COR-L47 (cell line): ENCODE measurements at regions not wholly inside any gene's neighbourhood (a gene's known extent, or its start where the extent isn't known, plus 50 kb on each side); places are given as distances from the start of the nearest gene placed in this dataset.
"Not testable (repeated sequence)": the region's sequence is repeated elsewhere in the genome, so short reads cannot be mapped to it uniquely, and the experiment has no call there.

Source experiments
- DNase-seq: peaks from one replicate; lab custom pipeline; 2025; lab: John Stamatoyannopoulos, UW

DNA sequence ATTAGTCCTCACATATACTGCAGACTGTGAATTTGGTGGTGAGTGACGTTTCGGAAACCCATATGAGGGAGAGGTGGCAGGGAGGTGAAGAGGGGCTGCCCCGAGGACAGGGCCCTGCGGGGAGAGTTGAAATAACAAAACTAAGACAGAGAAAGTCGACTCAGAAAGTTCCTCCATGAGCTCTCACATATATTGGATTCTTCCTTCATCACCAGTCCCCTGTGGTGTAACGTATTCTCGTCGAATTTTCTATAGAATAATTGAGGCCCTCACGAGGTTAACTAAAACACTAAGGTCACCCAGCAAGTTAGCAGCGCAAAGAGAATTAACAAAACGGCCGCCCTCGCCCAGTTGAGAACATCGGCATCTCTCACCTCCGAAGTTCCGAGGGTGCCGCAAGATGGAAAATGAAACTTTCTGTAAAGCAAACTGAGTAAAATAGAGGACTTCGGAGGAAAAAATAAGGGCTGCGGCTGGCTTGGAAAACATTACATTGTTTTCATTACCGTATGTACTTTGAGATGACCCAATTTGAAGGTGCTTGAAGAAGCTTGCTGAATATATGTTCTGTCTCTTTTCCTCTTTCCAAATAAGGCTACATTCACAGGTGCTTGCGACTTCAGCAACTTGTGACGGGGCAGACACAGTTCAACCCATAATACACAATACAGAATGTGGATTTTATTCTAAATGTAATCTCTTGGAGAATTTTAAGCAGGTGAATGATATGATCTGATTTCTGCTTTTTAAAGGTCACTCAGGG, 490.9 kb upstream of the JARID2 start:
- DNase-seq: no peak

DNA sequence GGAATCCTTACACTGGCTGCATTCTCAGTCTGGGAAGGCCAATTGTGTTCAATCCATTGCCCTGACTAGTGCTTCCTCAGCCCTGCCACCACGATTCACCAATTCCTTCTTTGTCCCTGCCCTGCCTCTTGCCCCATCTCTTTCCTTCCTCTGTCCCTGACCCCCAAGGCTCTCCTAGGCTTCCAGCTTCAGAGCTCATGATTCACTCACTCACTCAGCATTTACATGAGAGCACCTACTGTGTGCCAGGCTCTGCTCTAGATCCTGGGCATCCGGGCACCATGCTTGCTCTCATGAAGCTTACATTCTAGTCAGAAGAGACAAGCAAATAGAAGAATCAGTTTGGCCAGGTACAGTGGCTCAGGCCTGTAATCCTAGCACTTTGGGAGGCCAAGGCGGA, 489.5 kb upstream of the JARID2 start:
- no peak for DNase-seq

DNA sequence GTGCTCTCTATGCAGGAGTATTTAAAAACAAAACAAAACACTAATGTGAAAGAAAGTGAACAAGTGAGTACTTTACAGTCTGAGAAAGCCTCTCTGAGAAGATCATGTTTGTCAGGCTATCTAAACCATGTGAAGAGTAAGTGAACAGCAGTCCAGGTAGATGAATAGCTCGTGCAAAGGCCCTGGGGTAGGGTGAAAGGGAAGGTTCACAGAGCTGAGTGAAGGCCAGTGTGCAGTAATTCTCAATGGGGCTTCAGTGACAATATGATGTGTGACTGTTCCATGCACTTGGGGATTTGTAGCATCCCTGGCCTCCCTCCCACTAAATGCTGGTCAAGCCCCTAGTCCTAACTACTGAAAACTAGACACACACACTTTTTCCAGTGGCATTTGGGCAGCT, 488.9 kb upstream of the JARID2 start:
- no peak for DNase-seq

DNA sequence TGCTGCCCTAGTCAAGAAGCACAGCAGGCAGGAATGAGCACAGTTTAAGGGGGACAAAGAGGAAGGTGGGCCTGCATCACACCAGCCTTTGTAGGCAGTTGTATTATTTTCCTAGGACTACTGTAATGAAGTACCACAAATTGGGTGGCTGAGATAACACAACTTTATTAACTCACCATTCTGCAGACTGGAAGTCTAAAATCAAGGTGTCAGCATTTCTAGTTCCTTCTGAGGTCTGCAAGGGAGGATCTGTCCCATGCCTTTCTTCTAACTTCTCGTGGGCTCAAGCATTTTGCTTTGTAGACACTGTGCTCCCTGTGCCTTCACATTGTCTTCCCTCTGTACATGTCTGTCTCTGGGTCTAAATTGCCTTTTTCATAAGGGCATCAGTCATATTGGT, 488.5 kb upstream of the JARID2 start:
- DNase-seq: no peak

DNA sequence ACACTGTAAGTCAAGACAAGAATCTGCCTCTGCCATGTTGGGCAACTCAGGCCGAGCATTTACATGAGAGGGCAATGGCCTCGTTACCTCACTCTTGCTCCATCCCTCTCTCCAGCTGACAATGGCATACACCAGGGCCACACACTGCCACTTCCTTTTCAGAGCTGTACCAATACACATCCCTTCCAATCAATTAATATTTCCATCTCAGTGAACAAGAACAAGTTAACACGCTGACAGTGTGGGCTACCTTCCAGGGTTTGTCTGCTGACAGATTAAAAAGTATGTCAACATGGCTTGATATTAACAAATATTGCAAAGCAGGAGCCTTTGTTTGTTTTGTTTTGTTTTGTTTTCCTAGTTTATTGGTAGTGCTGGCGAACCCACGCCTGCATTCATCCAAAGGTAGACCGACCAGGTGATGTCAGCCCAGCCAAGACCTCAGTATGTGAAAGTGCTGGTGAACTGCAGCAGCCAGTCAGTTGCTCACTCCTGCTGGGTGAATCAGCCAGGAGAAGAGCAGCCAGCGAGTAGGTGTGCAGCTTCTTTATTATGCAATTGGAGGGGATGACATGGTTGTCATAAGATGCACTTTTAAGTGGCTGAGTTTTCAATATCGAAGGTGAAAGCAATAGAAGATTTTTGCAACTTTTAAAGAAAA, 487.3 kb upstream of the JARID2 start:
- DNase-seq: peak; percentile 97

DNA sequence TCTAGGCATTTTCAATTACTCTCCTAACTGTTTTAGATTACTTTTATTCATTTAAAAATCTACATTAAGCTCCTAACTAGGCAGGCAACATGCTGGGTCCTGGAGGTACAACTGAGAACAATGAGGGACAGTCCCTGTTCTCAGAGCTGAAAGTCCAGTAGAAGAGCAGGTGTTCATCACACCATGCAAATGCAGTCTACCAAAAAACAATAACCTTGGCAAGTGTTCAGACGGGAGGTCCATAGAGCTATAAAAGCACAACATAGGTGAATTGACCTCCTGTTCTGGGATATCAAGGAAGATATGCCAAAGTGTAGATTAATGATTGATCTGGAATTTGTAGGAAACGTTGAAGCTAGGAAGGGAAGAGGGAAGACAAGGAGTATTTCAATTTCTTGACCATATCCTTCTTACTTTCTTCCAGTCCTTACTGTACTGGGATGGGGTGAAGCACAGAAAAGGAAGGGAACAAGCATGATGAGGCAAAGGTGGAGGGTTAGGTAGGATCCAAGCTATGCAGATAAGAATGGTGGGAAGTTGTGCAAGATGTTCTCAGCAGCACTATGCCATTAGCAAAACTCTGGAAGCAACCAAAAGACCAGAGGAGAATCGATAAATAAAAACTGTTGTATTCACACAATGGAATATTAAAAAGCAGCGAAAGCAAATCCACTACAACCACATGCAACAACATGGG, 485.7 kb upstream of the JARID2 start:
- DNase-seq: no peak

DNA sequence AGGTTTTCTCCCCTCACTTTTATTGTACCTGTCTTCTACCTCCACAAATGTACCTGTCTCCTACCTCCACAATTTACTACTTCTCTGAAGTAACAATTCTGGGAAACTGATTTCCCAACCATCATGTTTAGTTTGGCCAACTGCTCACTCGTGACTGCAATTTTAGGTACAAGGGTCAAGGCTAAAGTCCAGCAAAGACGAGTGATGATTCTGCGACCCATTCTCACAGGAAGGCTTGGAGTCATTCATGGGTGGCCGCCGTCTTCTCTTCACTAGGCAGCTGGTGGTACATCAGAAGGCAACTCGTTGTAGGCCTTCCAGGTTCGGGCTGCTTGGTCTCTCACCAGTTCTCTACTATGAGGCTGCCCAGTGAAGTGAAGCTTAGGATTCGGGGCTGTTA, 483.8 kb upstream of the JARID2 start:
- no peak for DNase-seq

DNA sequence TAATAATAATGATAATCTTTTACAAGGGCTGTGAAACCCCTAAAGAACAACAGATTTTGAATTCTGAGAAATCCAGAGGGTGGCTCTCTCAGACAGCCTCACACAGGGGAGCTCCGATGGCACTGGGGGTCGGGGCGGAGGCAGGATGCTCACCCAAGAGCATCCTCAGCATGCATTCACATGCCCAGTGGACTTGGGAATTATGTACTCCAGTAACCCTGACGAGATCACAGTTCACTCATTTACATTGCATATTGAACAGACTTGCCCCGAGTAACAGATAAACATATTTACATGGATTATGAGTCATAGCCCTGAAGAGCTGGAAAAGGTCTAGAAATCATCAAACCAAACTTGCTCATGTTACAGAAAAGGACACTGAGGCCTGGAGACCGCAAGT, 482.7 kb upstream of the JARID2 start:
- DNase-seq: no peak

DNA sequence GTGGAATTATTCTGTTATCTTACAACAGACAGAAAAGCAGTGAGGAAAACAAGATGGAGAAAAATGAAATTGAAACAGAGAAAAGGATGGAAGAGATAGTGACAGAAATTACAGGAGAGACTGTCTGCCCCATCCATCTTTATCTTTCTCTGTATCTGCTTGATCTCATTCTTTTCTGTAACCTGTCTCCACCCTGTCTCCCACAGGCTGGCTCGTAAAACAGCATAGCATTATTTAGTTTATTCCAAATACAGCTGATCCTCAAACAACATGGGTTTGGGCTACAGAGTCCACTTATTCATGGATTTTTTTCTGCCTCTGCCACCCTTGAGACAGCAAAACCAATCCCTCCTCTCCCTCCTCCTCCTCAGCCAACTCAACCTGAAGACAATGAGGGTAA, 482.3 kb upstream of the JARID2 start:
- DNase-seq: no peak

DNA sequence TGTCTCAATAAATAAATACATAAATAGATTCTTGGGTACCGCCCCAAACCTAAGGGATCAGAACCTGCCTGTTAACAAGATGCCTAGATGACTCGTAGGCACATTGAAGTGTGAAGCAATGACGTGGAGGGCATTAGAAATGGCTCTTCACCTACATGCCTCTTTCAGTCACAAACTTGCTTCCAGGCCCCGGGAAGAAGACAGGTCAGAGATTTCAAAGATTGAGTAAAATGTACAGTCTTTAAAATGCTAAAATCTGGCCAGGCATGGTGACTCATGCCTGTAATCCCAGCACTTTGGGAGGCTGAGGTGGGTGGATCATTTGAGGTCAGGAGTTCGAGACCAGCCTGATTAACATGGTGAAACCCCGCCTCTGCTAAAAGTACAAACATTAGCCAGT, 480.8 kb upstream of the JARID2 start:
- no peak for DNase-seq

DNA sequence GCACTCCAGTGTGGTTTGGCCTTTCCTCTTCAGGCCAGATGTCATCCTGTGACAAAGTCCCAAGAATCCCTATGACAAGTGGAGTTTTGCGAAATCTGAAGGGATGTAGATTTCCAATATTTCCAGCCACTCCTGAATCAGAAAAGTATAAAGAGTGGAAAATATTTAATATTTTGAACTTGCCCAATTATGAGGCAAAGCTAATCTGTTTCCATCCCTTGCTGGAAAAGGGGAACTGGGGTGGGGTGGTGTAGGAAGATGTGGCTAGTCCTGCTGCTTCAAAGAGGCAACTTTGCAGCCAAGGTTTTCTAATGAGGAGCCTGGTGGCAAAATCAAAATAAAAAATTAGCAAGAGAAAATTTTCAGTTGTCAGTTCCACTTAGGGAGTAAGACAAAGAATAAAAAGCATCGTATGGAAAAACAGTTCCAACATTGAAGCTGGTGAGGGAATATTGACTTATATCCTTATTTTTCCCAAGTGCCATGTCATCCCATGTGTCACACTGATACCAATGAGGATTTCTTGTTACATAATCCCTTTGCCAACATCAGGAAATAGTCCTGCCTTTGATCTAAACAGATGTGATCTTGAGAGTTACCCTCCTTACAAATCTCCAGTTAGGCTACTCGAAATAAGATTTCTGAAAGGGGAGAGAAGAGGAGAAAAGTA, 480.0 kb upstream of the JARID2 start:
- no peak for DNase-seq

DNA sequence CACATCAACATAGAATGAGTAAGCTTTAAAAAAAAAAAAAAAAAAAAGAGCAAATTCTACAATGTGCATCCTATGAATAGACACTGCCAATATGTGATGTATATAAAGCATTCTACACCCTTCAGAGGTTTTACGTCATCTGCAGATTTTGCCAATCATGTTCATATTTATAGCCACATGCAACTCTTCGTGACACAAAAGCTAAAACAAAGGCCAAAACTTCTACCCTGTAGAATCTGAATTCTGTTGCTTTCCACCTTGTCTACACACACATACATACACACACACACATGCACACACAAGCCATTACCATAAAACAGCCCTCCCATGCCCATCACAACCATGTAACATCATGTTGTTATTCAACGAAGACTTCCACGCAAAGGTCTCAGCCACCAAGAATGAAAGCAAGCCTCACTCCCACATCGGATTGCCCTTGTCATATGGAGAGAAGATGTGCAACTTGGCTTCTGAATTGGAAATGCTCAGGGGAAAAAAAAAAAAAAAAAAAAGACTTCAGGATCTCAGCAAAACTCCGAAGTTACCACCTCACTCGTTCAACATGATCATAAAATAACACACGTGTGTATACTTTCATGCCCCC, 479.4 kb upstream of the JARID2 start:
- DNase-seq: no peak

DNA sequence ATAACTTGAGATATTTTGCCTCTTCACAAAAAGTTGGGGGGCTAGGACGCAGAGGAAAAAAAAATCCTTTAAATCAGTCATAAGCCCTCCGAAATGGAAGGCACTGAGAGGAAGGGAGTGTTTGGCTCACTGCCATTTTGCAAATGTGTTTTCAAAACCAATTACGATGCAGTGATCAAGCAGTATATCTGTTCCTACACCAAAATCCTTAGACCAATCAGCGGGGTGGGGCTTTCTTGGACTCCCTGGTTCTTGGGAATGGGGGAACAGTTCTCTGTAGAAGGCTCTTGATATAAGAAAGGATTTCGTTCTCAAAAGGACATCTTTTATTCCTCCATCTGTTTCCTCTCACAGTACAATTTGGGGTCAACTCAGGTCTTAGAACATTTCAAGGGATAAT, 478.6 kb upstream of the JARID2 start:
- DNase-seq: peak; percentile 13

DNA sequence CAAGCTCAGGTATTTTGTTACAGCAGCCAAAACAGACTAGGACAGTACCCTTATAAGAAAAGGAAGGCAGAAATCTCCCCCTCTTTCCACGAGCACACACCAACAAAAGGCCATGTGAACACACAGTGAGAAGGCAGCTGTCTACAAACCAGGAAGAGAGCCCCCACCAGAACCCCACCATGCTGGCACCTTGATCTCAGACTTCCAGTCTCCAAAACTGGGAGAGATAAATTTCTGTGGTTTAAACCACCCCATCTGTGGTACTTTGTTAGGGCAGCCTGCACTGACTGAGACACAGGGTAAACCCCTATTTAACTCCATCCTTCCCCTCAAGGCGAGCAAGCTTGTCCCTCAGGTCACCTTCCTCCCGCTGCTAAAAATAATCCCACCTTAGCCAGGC, 475.8 kb upstream of the JARID2 start:
- DNase-seq: no peak

DNA sequence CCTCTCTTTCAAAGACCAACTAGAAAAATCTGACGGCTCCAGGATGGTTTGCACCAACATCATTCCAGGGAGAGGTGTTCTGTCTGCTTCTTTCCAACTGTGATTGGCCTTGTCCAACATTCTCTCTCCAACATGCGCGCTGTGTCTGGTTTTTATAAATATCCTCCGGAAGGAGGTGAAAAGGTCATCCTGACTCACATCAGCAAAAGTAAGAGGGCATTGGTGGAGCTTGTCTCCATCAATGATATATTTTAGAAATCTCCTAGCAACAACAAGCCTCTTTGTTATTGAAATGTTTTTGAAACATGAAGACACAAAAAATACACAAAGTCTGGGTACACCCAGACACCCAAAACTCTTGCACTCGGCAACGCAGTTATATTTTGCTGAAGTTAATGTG, 475.3 kb upstream of the JARID2 start:
- no peak for DNase-seq

DNA sequence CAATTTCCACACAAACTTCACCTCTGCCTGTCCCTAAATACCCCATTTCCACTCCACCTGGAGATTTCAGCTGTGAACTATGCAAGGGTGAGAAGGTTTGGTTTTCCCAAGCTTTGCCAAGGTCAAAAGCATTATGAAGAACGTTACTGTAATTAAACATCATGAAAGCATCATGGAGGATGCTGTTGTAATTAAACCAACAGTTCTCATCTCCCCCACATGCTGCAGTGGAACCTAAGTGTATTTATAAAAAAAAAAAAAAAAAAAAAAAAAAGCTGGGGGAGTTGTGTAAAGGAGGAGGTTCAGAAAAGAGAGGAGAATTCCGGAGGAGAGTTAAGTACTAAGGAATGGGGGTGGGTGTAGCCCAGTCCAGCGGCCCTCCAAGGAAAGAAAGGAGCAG, 474.9 kb upstream of the JARID2 start:
- no peak for DNase-seq

DNA sequence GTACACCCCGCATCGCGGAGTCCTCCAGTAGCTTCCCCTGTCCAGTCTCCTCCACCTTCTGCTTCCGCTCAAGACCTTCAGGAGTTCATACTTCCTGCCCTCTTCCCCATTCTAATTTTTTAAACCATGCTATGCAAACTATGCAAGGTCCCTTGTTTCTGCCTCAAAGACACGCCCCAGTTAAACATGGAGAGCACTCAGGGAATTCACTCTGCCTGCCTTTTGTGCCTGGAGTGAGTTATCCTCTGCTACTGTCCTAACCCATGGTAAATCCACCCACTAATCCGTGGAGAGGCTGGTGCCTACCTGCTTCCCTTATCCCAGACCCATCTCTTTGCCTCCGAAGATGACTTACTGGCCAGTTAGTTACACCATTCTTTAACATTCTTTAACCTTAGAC, 473.7 kb upstream of the JARID2 start:
- DNase-seq: no peak

DNA sequence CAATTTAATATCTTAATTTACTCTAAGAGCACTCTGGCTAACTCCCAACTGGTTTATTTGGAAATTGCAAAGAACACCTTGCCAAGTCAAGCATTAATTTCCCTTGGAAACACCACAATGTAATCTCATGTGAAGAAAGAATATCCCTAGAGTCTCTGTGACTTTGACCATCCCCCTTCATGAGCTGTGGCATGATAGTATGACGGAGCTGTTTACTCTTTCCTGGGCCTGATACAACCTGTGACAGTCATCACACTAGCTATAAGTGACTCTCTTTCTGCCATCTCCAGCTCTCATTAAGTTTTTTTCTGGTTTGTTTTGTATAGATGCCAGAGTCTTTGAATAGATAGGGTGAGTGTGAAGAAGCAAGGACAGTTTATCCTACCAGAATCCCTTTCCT, 470.3 kb upstream of the JARID2 start:
- peak; percentile 71 for DNase-seq

DNA sequence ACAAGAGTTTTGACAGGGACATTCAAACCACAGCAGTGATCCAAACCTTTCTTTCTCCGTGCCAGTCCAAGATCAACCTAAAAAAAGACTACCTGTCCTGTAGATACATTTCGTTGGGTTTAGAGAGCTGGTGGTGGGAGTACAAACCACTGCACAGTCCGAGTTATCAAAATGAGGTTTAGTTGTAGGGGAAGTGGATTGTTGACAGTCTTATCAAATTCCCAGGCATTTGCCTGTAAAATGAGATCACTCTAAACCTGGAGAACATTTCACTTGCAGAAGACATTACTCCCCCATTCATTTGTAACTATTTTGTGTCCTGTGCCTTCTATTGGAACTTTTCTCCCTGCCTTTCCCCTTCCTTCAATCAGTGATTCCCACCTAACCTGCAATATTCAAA, 469.6 kb upstream of the JARID2 start:
- no peak for DNase-seq

DNA sequence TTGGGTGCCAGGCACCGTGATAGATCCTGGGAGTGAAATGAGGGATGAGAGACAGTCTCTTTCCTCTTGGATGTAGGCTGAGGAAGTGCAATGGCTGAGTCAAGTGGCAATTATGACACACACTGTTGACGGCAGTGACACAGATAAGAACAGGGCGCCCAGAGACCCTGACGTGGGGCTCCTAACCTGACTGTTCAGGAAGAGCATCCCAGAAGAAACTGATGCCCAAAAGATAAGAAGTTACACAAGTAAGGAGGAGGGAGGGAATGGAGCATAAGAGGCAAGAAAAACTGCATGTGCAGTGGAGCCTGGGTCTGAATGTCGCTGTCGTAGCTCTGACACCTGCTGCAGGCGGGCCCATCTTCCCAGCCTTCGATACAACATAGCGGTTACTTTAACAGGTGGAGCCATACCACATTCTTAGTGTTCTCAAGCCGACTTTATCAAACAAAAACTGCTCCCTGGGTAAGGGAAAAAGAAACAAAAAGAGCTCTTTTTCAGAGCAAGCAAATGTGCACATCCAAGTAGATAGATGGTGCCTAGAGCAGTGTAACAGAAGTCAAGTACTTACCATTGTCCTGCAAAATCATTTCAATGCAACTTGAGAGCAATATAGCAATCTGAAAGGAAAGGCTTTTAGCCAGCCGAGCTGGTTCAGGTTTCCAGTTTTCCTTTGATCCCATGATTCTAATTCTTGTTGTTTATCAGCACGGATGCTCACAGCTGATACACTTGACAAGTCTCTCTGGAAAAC, 463.9 kb upstream of the JARID2 start:
- no peak for DNase-seq

DNA sequence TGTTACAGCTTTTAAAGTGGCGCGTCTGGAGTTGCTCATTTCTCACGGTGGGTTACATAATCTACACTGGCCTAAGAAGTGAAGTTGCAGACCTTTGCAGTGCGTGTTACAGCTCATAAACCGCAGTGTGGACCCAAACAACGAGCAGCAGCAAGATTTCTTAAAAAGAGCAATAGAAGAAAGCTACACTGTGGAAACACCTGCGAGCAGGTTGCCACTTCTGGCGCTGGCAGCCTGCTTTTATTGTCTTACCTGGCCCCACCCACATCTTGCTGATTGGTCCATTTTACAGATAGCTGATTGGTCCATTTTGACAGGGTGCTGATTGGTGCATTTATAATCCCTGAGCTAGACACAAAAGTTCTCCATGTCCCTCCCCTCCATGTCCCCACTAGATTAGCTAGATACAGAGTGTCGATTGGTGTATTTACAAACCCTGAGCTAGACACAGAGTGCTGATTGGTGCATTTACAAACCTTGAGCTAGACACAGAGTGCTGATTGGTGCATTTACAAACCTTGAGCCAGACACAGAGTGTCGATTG, 462.9 kb upstream of the JARID2 start:
- DNase-seq: not testable (repeated sequence)
